NB4 (cell line): ENCODE measurements at regions not wholly inside any gene's neighbourhood (a gene's known extent, or its start where the extent isn't known, plus 50 kb on each side); places are given as distances from the start of the nearest gene placed in this dataset.

Experiments
- CTCF ChIP-seq: IDR thresholded peaks from one replicate; pipeline ENCODE4 v1.5.1; 2012; ENCODE audit warnings: low read depth, low read length
- MAX ChIP-seq: IDR thresholded peaks from 2 replicates; pipeline ENCODE4 v1.6.1; 2011; ENCODE audit warnings: low read depth, low read length
- MYC ChIP-seq: IDR thresholded peaks from 2 replicates; pipeline ENCODE4 v1.6.1; 2011; ENCODE audit warnings: low read depth, low read length
- POLR2A ChIP-seq: IDR thresholded peaks from 2 replicates; pipeline ENCODE4 v1.6.1; 2011; ENCODE audit warnings: mild to moderate bottlenecking; ENCODE audit not compliant: insufficient read length; ENCODE audit errors: extremely low read depth

- no peak for TF ChIP-seq POLR2A
- TF ChIP-seq CTCF: no peak
- TF ChIP-seq MAX: no peak
- no peak for TF ChIP-seq MYC
Measured at GRCh38 chr16:80028581-80029380, 428.2 kb upstream of the MAF start.
